ENCODE measurements at regions not wholly inside any gene's neighbourhood (a gene's known extent, or its start where the extent isn't known, plus 50 kb on each side); places are given as distances from the start of the nearest gene placed in this dataset.

- intact Hi-C loops (cut with micrococcal nuclease) = no loop called here
- Mint-ChIP-seq H3K4me3 (no peak overlapping the region), H3K9me3 (ENCODE audit: insufficient read depth) (no peaks in the 10 kb centered on the region), H3K27ac (no peak overlapping the region), H3K27me3 (peaks cover 3% of the 10 kb centered on the region), H3K4me1 (no peaks in the 10 kb centered on the region)
- H3K27me3 ChIP-seq (replicated peaks in 1 of 4; ENCODE audit: control extremely low read depth in 1 of 4, control insufficient read depth in 3 of 4, insufficient read depth in 4 of 4, low read length in 3 of 4) = no peaks in the 10 kb centered on the region
- no peaks in the 10 kb centered on the region for H4K20me1 ChIP-seq (ENCODE audit: control insufficient read depth, insufficient read depth, low read length, poor library complexity, severe bottlenecking)
- peaks cover 0 to 4% (median 0%) of the 10 kb centered on the region in 3 donors for H3K9me3 ChIP-seq (ENCODE audit: control extremely low read depth in 1 of 3, control insufficient read depth in 2 of 3, insufficient read depth in 1 of 3, low read length in 2 of 3)
- no peak for DNase-seq
- ChIA-PET POLR2A (no interaction called here), CTCF (no interaction called here)
- H3K27ac ChIP-seq (ENCODE audit: low read length in 2 of 2) = no peak overlapping the region
- no peak overlapping the region for H2AFZ ChIP-seq (ENCODE audit: insufficient read depth, low read depth, low read length, poor library complexity, severe bottlenecking)
- no peak for TF ChIP-seq EZH2 (IDR thresholded peaks at IDR 0.05; ENCODE audit: borderline replicate concordance, insufficient read depth, low read depth, low read length, poor library complexity, severe bottlenecking)
- TF ChIP-seq CTCF (IDR thresholded peaks at IDR 0.05) = no peak
- no peaks in the 10 kb centered on the region for H3K79me2 ChIP-seq (ENCODE audit: control insufficient read depth, insufficient read depth, low read length)
- H3K4me2 ChIP-seq (replicated peaks; ENCODE audit: low read depth, low read length, poor library complexity, severe bottlenecking) = no peak overlapping the region
- H3K4me3 ChIP-seq (ENCODE audit: control extremely low read depth in 1 of 5, extremely low read depth in 1 of 5, insufficient read depth in 1 of 5, low read depth in 2 of 5, low read length in 4 of 5) = no peak overlapping the region
- no peaks in the 10 kb centered on the region for H3K36me3 ChIP-seq (replicated peaks in 1 of 2; ENCODE audit: control extremely low read depth in 1 of 2, control insufficient read depth in 1 of 2, extremely low read depth in 1 of 2, insufficient read depth in 2 of 2, low read length in 1 of 2)
- ATAC-seq (ENCODE audit: low read depth) = no peak
- no peak overlapping the region for H3K9ac ChIP-seq (ENCODE audit: low read length)
- no peaks in the 10 kb centered on the region for H3K4me1 ChIP-seq (ENCODE audit: control insufficient read depth in 2 of 2, insufficient read depth in 2 of 2, low read length in 2 of 2)
- 100% methylated on average over 2 of the region's 4 CpGs for WGBS (ENCODE audit: insufficient coverage)
These were observed 372.6 kb downstream of the STK39 start for GRCh38 chr2:167874812-167875211.

- Histone ChIP-seq H3K9ac (ENCODE audit: low read length) (no peak overlapping the region), H3K27me3 (replicated peaks in 1 of 4; ENCODE audit: control extremely low read depth in 1 of 4, control insufficient read depth in 3 of 4, insufficient read depth in 4 of 4, low read length in 3 of 4) (no peaks in the 10 kb centered on the region), H3K36me3 (replicated peaks in 1 of 2; ENCODE audit: control extremely low read depth in 1 of 2, control insufficient read depth in 1 of 2, extremely low read depth in 1 of 2, insufficient read depth in 2 of 2, low read length in 1 of 2) (no peaks in the 10 kb centered on the region), H3K4me1 (ENCODE audit: control insufficient read depth in 2 of 2, insufficient read depth in 2 of 2, low read length in 2 of 2) (no peaks in the 10 kb centered on the region), H4K20me1 (ENCODE audit: control insufficient read depth, insufficient read depth, low read length, poor library complexity, severe bottlenecking) (no peaks in the 10 kb centered on the region), H2AFZ (ENCODE audit: insufficient read depth, low read depth, low read length, poor library complexity, severe bottlenecking) (no peak overlapping the region), H3K27ac (ENCODE audit: low read length in 2 of 2) (no peak overlapping the region), H3K4me3 (ENCODE audit: control extremely low read depth in 1 of 5, extremely low read depth in 1 of 5, insufficient read depth in 1 of 5, low read depth in 2 of 5, low read length in 4 of 5) (no peak overlapping the region), H3K79me2 (ENCODE audit: control insufficient read depth, insufficient read depth, low read length) (no peaks in the 10 kb centered on the region), H3K4me2 (replicated peaks; ENCODE audit: low read depth, low read length, poor library complexity, severe bottlenecking) (no peak overlapping the region), H3K9me3 (ENCODE audit: control extremely low read depth in 1 of 3, control insufficient read depth in 2 of 3, insufficient read depth in 1 of 3, low read length in 2 of 3) (peaks cover 0 to 4% (median 0%) of the 10 kb centered on the region in 3 donors)
- no peak overlapping the region for H3K4me3 Mint-ChIP-seq
- intact Hi-C loops (cut with micrococcal nuclease) = no loop called here
- ChIA-PET CTCF (interaction anchor here (0.8 kb wide), 1 partner anchor 247 kb away, joined by 3 read pairs; no protein-coding TSS in a partner anchor), POLR2A (no interaction called here)
- TF ChIP-seq CTCF (IDR thresholded peaks at IDR 0.05) (no peak), EZH2 (IDR thresholded peaks at IDR 0.05; ENCODE audit: borderline replicate concordance, insufficient read depth, low read depth, low read length, poor library complexity, severe bottlenecking) (no peak)
- no peaks in the 10 kb centered on the region for H3K4me1 Mint-ChIP-seq
- 83% methylated on average over 1 of the region's 2 CpGs for WGBS (ENCODE audit: insufficient coverage)
- DNase-seq (no peak), ATAC-seq (ENCODE audit: low read depth) (no peak)
- no peak overlapping the region for H3K27ac Mint-ChIP-seq
- H3K9me3 Mint-ChIP-seq (ENCODE audit: insufficient read depth) = no peaks in the 10 kb centered on the region
- H3K27me3 Mint-ChIP-seq = peaks cover 2% of the 10 kb centered on the region
These were observed 376.1 kb downstream of the STK39 start for GRCh38 chr2:167871286-167871685.
